Breast epithelium (tissue), 3 donors: ENCODE measurements at regions not wholly inside any gene's neighbourhood (a gene's known extent, or its start where the extent isn't known, plus 50 kb on each side); places are given as distances from the start of the nearest gene placed in this dataset.

Experiments
- POLR2A ChIP-seq: fragments of 450-650 bp; IDR thresholded peaks from one replicate; pipeline ENCODE4 v1.6.1; 2016; ENCODE audit warnings: antibody characterized with exemption, mild to moderate bottlenecking, moderate library complexity
- POLR2AphosphoS5 ChIP-seq, 3 donors: sonication (generic); formaldehyde crosslinking; IDR thresholded peaks; one replicate each; pipeline ENCODE4 v1.6.1; 2017; ENCODE audit warnings: antibody characterized with exemption in 3 of 3
- TF ChIP-seq, protein P1 (sequence below), 3 donors: fragments of 450-650 bp; IDR thresholded peaks; one replicate each; pipeline ENCODE4 v1.5.1; 2016 to 2017; ENCODE audit warnings: antibody characterized with exemption in 3 of 3, mild to moderate bottlenecking in 3 of 3, moderate library complexity in 3 of 3

DNA sequence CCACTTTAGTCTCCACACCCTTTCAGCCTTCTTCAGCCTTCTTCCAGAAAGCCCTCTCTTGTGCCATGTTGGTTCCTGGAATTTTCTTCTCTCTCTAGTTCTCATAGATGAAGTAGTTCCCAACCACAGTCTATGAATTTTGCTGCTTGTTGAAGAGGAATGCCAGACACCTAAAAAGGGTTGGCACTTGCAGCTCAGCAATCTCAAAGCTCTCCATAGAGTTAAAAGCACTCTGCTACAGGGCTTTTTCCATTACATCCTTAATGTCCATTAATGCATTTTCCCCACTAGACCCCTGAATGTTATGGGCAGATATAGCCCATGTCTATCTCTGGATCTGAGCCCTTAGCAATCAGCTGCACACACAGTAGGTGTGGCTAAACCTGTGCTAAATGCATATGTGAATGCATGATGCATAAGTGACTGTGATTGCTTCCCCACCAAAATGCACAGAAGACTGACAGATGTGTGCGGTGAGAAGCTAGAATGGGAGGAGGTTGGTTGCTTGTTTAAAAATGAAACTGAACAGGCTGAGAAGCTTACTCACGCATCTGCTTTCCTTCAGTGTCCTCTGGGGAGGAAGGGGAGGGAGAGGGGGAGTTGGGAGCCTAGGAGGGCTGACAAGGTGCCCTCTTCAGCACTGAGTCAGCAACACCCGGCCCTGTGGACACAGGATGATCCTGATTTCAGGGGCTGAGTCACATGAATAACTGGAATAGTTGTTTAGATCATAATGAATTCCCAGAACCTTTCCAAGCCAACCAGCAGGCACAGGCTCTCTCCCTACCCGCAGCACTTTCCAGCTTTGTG, 146.1 kb upstream of the FGGY start:
- TF ChIP-seq, protein P1, sequence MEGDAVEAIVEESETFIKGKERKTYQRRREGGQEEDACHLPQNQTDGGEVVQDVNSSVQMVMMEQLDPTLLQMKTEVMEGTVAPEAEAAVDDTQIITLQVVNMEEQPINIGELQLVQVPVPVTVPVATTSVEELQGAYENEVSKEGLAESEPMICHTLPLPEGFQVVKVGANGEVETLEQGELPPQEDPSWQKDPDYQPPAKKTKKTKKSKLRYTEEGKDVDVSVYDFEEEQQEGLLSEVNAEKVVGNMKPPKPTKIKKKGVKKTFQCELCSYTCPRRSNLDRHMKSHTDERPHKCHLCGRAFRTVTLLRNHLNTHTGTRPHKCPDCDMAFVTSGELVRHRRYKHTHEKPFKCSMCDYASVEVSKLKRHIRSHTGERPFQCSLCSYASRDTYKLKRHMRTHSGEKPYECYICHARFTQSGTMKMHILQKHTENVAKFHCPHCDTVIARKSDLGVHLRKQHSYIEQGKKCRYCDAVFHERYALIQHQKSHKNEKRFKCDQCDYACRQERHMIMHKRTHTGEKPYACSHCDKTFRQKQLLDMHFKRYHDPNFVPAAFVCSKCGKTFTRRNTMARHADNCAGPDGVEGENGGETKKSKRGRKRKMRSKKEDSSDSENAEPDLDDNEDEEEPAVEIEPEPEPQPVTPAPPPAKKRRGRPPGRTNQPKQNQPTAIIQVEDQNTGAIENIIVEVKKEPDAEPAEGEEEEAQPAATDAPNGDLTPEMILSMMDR (IDR thresholded peaks at IDR 0.05): no peak
- TF ChIP-seq POLR2AphosphoS5 (IDR thresholded peaks at IDR 0.05) (peak; percentile 17 to 91 (median 73)), POLR2A (no peak)
